HEK293 (cell line): ENCODE measurements at regions not wholly inside any gene's neighbourhood (a gene's known extent, or its start where the extent isn't known, plus 50 kb on each side); places are given as distances from the start of the nearest gene placed in this dataset.

ENCODE experiments used
- CTCF ChIA-PET: fragments of 350-600 bp; formaldehyde crosslinking; extraction: SDS; loops from one replicate; lab custom pipeline; 2021; ENCODE audit warnings: antibody characterized with exemption; lab: Yijun Ruan, JAX
- POLR2A ChIA-PET: fragments of 300-600 bp; formaldehyde crosslinking; extraction: SDS; loops from one replicate; lab custom pipeline; 2020; ENCODE audit warnings: antibody characterized with exemption, inconsistent platforms; lab: Yijun Ruan, JAX
- H3K27ac ChIP-seq: fragments of 200-500 bp; sonication (Bioruptor generic); 2 replicates; pipeline ENCODE4 v1.5.1; 2014; ENCODE audit warnings: low read depth, low read length, control low read depth, inconsistent platforms; ENCODE audit errors: extremely low read depth
- H3K36me3 ChIP-seq, 2 experiments: fragments of 200-500 bp in 1 of 2; sonication (Bioruptor generic) in 1 of 2; 1 replicate in 1 of 2; 2 replicates in 1 of 2; pipeline ENCODE4 v1.5.1; 2014 to 2017; ENCODE audit warnings: inconsistent platforms in 2 of 2, low read length in 2 of 2; ENCODE audit not compliant: control insufficient read depth in 2 of 2, insufficient read depth in 1 of 2
- H3K4me1 ChIP-seq: fragments of 200-500 bp; sonication (Bioruptor generic); 2 replicates; pipeline ENCODE4 v1.5.1; 2014; ENCODE audit warnings: mild to moderate bottlenecking, low read length, inconsistent platforms; ENCODE audit not compliant: control insufficient read depth, insufficient read depth
- H3K4me3 ChIP-seq: 2 replicates; pipeline ENCODE4 v1.5.1; 2011; ENCODE audit warnings: low read depth, mild to moderate bottlenecking, control low read depth, low read length, moderate library complexity
- H3K9me3 ChIP-seq: fragments of 200-500 bp; sonication (Bioruptor generic); 2 replicates; pipeline ENCODE4 v1.5.1; 2014; ENCODE audit warnings: low read depth, low read length, inconsistent platforms; ENCODE audit not compliant: control insufficient read depth, insufficient read depth
- GLI2 ChIP-seq: fragments of 450-650 bp; formaldehyde crosslinking; IDR thresholded peaks from 2 replicates; pipeline ENCODE4; 2017; ENCODE audit warnings: missing biosample characterization, missing genetic modification characterization, low read depth, borderline replicate concordance
- KLF17 ChIP-seq: fragments of 450-650 bp; formaldehyde crosslinking; IDR thresholded peaks from 2 replicates; pipeline ENCODE4 v1.5.1; 2016; ENCODE audit warnings: missing biosample characterization, missing genetic modification characterization
- OVOL3 ChIP-seq: fragments of 450-650 bp; formaldehyde crosslinking; IDR thresholded peaks from 2 replicates; pipeline ENCODE4 v1.5.1; 2016; ENCODE audit warnings: missing biosample characterization, missing genetic modification characterization
- PRDM6 ChIP-seq: fragments of 450-650 bp; formaldehyde crosslinking; IDR thresholded peaks from 2 replicates; pipeline ENCODE4 v1.5.1; 2017; ENCODE audit warnings: missing biosample characterization, missing genetic modification characterization
- ZBTB1 ChIP-seq: fragments of 450-650 bp; formaldehyde crosslinking; IDR thresholded peaks from 2 replicates; pipeline ENCODE4 v1.5.1; 2016; ENCODE audit warnings: missing biosample characterization, missing genetic modification characterization
- ZBTB21 ChIP-seq: fragments of 450-650 bp; formaldehyde crosslinking; IDR thresholded peaks from 2 replicates; pipeline ENCODE4 v1.5.1; 2017; ENCODE audit warnings: missing biosample characterization, missing genetic modification characterization
- ZBTB7A ChIP-seq: fragments of 450-650 bp; formaldehyde crosslinking; IDR thresholded peaks from 2 replicates; pipeline ENCODE4 v1.5.1; 2016; ENCODE audit warnings: low read depth, missing biosample characterization, missing genetic modification characterization
- ZFP41 ChIP-seq: fragments of 450-650 bp; formaldehyde crosslinking; IDR thresholded peaks from 2 replicates; pipeline ENCODE4 v1.5.1; 2016; ENCODE audit warnings: missing biosample characterization, missing genetic modification characterization, borderline replicate concordance
- ZNF10 ChIP-seq: fragments of 450-650 bp; formaldehyde crosslinking; IDR thresholded peaks from 2 replicates; pipeline ENCODE4 v1.5.1; 2017; ENCODE audit warnings: missing biosample characterization, missing genetic modification characterization
- ZNF169 ChIP-seq: fragments of 450-650 bp; formaldehyde crosslinking; IDR thresholded peaks from 2 replicates; pipeline ENCODE4 v1.5.1; 2016; ENCODE audit warnings: missing biosample characterization, missing genetic modification characterization
- ZNF184 ChIP-seq: fragments of 450-650 bp; IDR thresholded peaks from 2 replicates; pipeline ENCODE4 v1.5.1; 2018; ENCODE audit warnings: missing biosample characterization, mild to moderate bottlenecking, missing genetic modification characterization
- ZNF19 ChIP-seq: fragments of 450-650 bp; formaldehyde crosslinking; IDR thresholded peaks from 2 replicates; pipeline ENCODE4; 2016; ENCODE audit warnings: missing biosample characterization, missing genetic modification characterization, low read depth
- ZNF24 ChIP-seq: fragments of 450-650 bp; formaldehyde crosslinking; IDR thresholded peaks from 2 replicates; pipeline ENCODE4 v1.5.1; 2016; ENCODE audit warnings: missing biosample characterization, missing genetic modification characterization
- ZNF274 ChIP-seq, 2 experiments: fragments of 200-500 bp in 1 of 2; fragments of 450-650 bp in 1 of 2; sonication (Bioruptor generic) in 1 of 2; formaldehyde crosslinking in 1 of 2; IDR thresholded peaks; 2 replicates each; pipeline versions ENCODE4 v1.5.1 to v1.6.1; 2014 to 2016; ENCODE audit warnings: borderline replicate concordance in 1 of 2, inconsistent platforms in 1 of 2, low read length in 1 of 2, missing biosample characterization in 1 of 2, missing genetic modification characterization in 1 of 2
- ZNF324 ChIP-seq: fragments of 450-650 bp; formaldehyde crosslinking; IDR thresholded peaks from 2 replicates; pipeline ENCODE4 v1.5.1; 2016; ENCODE audit warnings: missing biosample characterization, missing genetic modification characterization
- ZNF561 ChIP-seq: fragments of 450-650 bp; IDR thresholded peaks from 2 replicates; pipeline ENCODE4 v1.5.1; 2018; ENCODE audit warnings: missing biosample characterization, missing genetic modification characterization, borderline replicate concordance
- ZNF585B ChIP-seq: fragments of 450-650 bp; formaldehyde crosslinking; IDR thresholded peaks from 2 replicates; pipeline ENCODE4 v1.5.1; 2016; ENCODE audit warnings: missing biosample characterization, missing genetic modification characterization
- ZNF830 ChIP-seq: fragments of 450-650 bp; IDR thresholded peaks from 2 replicates; pipeline ENCODE4 v1.5.0; 2018; ENCODE audit warnings: missing biosample characterization, missing genetic modification characterization, low read depth, mild to moderate bottlenecking, moderate library complexity
- TF ChIP-seq, protein P1 (sequence below): fragments of 450-650 bp; formaldehyde crosslinking; IDR thresholded peaks from 2 replicates; pipeline ENCODE4 v1.5.1; 2016; ENCODE audit warnings: missing biosample characterization, missing genetic modification characterization
- TF ChIP-seq, protein P2 (sequence below): IDR thresholded peaks from 2 replicates; pipeline ENCODE4 v1.6.1; 2011; ENCODE audit warnings: mild to moderate bottlenecking, low read depth, low read length, borderline replicate concordance

DNA sequence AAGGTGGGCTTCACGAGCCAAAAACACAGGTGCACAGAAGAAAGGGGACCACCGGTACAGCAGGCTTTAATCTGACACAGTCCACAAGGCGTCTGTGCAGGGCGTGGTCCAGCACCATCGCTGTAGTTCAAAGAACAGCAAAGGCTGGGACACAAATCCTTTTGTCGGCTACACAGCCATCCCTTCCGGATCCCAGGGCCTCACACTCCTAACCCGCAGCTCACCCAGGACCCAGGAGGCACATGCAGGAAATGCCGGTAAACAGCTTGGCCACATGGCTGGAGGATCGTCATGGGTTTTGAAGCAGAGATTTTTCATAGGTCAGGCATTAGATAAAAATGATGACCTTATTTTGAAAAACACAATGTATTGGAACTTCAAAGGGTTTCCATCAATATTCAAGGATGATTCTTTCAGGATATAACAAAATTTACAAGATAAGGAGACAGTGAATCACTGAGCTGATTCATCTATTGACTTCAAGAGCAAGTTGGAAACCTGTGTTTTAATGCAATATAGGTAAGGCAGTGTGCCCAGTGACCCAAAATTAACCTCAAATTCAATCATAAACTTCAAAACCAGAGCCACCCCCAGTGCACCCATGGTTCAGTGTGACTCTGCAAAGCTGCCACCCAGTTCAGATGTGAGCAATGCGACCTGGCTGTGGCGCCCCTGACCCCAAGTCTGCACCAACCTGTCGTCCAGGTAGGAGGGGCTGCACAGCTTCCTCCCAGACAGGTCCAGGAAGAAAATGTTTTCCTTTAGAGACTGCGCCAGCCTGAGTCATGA is 74.4 kb downstream of the TMEM18 start (continued):
- no peak for TF ChIP-seq ZNF830 (tag by site-specific recombination)

DNA sequence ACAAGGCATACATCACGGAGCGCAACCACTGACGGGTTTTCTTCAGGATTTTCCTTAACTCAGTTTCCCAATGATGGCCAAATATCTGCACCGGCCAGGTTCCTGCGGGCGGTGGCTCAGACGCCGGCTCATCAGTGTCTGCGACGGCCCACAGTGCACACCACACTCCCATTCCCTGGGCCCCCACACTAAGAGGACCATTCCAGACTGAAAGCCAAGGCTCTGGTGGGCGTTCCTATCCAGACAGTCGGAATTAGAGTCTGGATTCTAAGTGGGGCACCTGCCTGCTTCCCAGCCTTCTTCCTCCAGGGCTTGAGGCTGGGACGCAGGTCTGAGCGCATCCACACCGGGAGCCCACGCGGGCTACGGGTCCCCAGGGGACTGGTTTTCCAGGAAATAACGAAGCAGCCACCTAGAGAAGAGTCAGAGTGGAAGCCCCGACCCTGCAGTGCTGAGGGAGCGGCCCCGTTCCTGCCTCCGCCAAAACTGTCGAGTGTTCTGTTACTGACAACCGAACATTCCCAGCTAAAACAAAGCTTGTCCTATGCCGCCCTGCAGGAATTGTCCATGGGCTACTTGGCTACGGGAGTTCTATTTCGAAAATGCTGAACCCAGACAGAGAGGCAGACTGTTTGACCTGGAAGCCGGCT is 75.3 kb downstream of the TMEM18 start:
- H3K27ac ChIP-seq = no peak overlapping the region
- H3K36me3 ChIP-seq = no peaks in the 10 kb centered on the region
- ChIA-PET POLR2A (no interaction called here), CTCF (no interaction called here)
- no peaks in the 10 kb centered on the region for H3K4me1 ChIP-seq
- TF ChIP-seq ZNF24 (no peak), ZNF184 (tag by site-specific recombination) (no peak), ZNF10 (tag by site-specific recombination) (no peak), KLF17 (tag by site-specific recombination) (no peak), ZNF324 (tag by site-specific recombination) (no peak), GLI2 (no peak), ZNF585B (tag by site-specific recombination) (no peak), ZBTB21 (tag by site-specific recombination) (no peak), PRDM6 (tag by site-specific recombination) (no peak), ZBTB1 (tag by site-specific recombination) (no peak), OVOL3 (no peak), ZNF274 (IDR thresholded peaks at IDR 0.05; ENCODE audit: low read length) (no peak), ZNF274 (tag by site-specific recombination; IDR thresholded peaks at IDR 0.05; ENCODE audit: borderline replicate concordance) (no peak), ZNF561 (tag by site-specific recombination) (no peak), ZNF19 (tag by site-specific recombination) (no peak), ZFP41 (no peak), ZNF169 (tag by site-specific recombination) (no peak), ZBTB7A (no peak)
- TF ChIP-seq, protein P1, sequence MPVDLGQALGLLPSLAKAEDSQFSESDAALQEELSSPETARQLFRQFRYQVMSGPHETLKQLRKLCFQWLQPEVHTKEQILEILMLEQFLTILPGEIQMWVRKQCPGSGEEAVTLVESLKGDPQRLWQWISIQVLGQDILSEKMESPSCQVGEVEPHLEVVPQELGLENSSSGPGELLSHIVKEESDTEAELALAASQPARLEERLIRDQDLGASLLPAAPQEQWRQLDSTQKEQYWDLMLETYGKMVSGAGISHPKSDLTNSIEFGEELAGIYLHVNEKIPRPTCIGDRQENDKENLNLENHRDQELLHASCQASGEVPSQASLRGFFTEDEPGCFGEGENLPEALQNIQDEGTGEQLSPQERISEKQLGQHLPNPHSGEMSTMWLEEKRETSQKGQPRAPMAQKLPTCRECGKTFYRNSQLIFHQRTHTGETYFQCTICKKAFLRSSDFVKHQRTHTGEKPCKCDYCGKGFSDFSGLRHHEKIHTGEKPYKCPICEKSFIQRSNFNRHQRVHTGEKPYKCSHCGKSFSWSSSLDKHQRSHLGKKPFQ (tag by site-specific recombination) = no peak
- TF ChIP-seq, protein P2, sequence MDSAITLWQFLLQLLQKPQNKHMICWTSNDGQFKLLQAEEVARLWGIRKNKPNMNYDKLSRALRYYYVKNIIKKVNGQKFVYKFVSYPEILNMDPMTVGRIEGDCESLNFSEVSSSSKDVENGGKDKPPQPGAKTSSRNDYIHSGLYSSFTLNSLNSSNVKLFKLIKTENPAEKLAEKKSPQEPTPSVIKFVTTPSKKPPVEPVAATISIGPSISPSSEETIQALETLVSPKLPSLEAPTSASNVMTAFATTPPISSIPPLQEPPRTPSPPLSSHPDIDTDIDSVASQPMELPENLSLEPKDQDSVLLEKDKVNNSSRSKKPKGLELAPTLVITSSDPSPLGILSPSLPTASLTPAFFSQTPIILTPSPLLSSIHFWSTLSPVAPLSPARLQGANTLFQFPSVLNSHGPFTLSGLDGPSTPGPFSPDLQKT = no peak
- no peaks in the 10 kb centered on the region for H3K9me3 ChIP-seq
- no peak overlapping the region for H3K4me3 ChIP-seq
